Activated CD4-positive, CD25-positive, alpha-beta regulatory T cell (primary cell): ENCODE measurements at regions not wholly inside any gene's neighbourhood (a gene's known extent, or its start where the extent isn't known, plus 50 kb on each side); places are given as distances from the start of the nearest gene placed in this dataset.
"Not testable (repeated sequence)": the region's sequence is repeated elsewhere in the genome, so short reads cannot be mapped to it uniquely, and the experiment has no call there.

Experiments used
- DNase-seq, 4 experiments: peaks; one replicate each; lab custom pipeline; 2025; lab: John Stamatoyannopoulos, UW

GRCh38 chrX:39765327-39765726 is 332.4 kb downstream of the BCOR start:
- no peak for DNase-seq

- no peak for DNase-seq
Observed at GRCh38 chrX:39766085-39766726, 331.6 kb downstream of the BCOR start.

DNA sequence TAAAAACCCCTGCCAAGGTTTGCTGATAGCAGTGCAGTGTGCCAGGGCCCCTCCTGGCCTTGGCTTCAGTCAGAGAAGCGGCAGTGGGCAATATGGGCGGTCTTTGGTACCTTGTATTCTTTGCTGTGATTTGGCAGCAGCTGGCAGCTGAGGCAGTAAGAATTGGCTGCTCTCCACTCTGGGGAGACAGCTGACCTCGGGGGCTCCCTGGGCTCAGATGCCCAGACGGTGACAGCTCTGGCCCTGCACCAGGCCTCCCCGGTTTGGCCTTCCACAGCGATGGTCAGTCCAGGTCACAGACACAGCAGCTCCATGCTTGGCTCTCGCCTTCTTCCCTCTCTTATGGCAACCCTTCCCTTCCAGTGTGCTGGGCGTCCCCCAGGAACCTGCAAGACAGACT is 330.9 kb downstream of the BCOR start:
- no peak for DNase-seq

- DNase-seq, result no peak
Observed at GRCh38 chrX:39767446-39767845, 330.3 kb downstream of the BCOR start.

GRCh38 chrX:39769748-39770147 is 328.0 kb downstream of the BCOR start:
- DNase-seq, result no peak

DNA sequence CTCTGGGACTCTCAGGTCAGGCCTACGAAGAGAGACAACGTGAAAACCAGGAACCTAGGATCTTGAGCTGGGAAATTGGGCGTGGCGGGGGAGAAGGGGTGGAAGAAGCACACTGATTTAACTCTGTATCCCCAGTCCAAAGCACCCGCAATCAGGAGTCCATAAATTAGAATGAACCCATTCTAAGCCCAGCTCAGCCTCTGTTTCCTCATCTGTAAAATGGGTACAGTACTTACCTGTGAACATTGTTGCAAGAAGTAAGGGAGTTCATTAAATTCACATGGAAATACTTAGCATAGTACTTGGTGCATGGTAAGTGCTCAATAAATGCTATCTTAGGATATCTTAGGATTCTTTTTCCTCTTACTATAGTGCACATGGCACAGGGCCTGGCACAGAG is 326.7 kb downstream of the BCOR start:
- no peak for DNase-seq

DNA sequence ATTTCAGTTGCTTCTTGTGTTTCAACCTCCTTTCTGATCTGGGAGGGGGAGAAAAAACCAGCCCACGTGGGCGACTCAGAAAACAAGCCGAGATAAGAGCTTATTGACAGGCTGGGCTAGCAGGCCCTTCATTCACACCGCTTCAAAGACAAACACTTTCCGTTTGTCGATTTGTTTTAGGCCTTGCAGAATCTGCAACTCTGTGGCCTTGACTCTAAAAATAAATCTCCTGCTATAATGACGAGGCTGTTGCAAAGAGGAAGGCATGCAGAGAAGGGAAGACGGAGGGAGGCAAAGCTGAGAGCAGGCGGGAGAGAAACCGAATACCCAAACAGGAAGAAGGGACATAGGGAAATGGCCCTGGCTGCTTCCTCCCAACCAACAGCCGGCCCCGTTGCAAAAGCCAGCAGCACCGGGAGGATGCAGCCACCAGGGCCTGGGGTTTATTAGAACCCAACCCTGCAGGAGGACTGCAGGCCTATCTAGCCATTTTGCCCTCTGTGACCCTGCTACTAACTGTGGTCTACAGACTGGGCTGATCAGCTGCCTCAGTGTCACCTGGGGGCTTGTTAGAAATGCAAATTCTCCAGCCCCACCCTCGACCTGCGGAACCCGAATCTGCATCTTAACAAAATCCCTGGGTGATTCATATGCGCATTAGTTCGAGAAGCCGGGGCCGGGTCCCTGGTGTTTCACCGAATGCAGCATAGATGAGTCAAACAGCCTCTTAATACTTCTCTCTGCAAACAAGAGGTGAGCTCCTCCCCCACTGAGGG is 325.5 kb downstream of the BCOR start:
- DNase-seq, result peak; percentile 22 to 37 (median 33)

- DNase-seq, result no peak
Observed at GRCh38 chrX:39773150-39773549, 324.6 kb downstream of the BCOR start.

- DNase-seq, result no peak
Observed at GRCh38 chrX:39773923-39774773, 323.6 kb downstream of the BCOR start.

- no peak for DNase-seq
Observed at GRCh38 chrX:39774774-39775328, 322.9 kb downstream of the BCOR start.

GRCh38 chrX:39777623-39778025 is 320.1 kb downstream of the BCOR start:
- DNase-seq, result no peak

GRCh38 chrX:39779952-39780783 is 317.6 kb downstream of the BCOR start:
- no peak for DNase-seq

- DNase-seq, result no peak
Observed at GRCh38 chrX:39782276-39782675, 315.5 kb downstream of the BCOR start.

DNA sequence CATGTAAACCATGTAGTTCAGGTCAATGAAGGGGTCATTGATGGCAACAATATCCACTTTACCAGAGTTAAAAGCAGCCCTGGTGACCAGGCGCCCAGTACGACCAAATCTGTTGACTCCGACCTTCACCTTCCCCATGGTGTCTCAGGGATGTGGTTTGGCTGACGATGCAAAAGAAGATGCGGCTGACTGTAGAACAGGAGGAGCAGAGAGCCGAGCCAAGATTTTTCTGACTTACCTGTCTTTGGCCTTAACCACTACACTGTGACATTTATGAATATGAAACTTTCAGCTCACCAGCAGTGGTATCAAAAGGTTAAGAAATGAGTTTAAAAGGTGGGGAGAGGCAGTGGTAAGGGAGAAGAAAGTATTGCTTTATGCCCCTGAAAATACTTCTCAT is 309.8 kb downstream of the BCOR start:
- no peak for DNase-seq

DNA sequence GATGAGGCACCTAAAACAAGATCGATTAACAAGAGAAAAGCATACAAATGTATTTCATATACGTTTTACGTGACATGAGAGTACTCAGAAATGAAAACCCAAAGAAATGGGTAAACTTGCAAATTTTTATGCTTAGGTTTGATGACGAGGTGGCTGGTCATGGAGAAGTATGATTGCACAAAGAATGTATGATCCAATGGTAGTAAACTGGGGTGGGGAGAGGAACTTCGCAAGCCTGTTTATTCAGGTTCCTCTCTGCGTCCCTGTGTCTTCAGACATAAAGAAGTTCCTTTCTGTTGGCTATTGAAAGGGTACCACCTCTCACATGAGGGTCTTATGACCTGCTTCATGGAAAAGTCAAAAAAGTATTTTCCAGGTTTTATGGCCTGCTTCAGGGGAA is 309.2 kb downstream of the BCOR start:
- DNase-seq, result no peak

DNA sequence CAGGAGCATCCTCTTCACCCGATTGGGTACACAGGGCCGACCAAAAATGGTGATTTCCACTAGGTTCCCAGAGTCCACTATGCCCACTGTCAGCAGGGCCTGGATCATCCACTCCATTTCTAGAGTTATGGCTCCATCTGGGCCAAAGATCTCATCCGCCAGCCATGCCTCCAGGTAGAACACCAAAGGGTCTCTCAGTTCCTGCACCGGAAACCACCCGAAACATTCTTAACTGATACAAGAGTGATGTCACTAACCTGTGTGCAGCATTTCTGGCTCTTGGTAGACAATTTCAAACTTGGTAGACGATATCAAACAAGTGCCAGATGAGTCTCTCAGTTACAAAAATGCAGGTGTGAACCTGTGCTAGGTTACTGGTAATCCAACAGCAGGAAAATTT is 306.1 kb downstream of the BCOR start:
- DNase-seq, result no peak

DNA sequence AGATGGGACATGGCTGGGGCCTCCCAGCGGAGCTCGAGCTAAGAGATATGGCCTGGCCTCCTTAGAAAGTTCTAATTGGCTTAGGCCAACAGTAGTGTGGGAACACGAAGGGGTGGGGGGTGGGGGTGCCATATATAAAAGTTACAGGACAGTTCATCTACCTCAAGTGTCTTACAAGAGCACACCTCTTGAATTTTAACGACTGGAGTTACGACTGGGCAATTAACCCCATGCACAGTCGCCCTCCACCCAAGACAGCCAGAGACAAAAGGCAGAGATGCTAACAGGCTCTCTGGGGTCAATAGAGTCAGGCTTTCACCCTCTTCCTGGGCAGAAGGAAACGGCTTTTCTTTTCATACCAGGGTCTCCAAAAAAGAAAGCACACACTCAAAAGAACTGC is 302.2 kb downstream of the BCOR start:
- no peak for DNase-seq

DNA sequence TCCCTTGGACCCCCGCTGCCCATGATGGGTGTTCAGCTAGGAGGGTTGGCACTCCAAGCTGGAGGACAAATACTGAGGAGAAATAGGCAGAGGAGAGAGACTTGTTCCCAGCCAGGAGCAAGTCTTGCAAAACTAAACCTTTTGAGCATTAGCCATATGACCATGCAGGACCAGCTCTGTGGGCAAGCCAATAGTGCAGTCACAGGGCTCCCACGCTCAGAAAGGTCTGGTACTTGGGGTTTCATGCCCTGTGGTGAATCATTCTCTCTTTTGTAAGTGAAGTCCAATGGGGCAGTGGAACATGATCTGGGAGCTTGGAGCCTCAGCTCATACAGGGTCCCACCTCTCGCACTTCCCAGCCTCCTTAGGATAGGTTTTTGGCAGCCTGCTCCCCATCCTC is 300.9 kb downstream of the BCOR start:
- no peak for DNase-seq

DNA sequence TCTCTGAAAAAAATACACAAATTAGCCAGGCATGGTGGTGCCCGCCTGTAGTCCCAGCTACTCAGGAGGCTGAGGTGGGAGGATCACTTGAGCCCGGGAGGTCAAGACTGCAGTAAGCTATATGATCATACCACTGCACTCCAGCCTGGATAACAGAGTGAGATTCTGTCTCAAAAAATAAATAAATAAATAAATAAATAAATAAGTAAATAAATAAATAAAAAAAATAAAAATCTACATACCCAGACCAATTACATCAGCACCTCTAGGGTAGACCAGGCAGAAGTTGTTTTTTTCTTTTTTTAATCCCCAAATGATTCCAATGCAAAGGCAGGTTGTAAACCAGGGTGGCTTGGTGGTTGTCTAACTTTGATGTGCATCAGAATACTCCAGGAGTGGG is 299.3 kb downstream of the BCOR start:
- DNase-seq, result not testable (repeated sequence)

DNA sequence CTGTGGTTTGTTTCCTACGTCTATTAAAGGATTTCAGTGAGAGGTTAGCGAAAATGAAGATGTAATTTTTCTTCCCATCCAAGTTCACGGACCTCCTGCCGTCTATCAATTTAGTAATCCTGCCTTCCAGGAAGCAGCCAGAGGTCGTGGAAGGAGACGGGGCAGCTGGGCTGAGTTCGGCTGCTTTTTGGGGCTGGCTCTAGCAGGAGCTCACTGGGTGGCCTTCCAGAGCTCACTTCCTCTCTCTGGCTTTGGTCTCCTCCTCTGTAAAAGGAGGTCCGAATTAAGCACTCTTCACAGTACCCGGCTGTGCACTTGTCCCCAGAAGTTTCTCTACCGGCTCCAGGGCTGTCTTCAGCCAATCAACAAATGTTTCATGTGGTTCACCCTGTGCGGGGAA is 295.4 kb downstream of the BCOR start:
- DNase-seq, result no peak

GRCh38 chrX:39802908-39803307 is 294.9 kb downstream of the BCOR start:
- no peak for DNase-seq

- no peak for DNase-seq
Observed at GRCh38 chrX:39805022-39805421, 292.7 kb downstream of the BCOR start.
